Glutamatergic neuron (in vitro differentiated cells): ENCODE measurements at regions not wholly inside any gene's neighbourhood (a gene's known extent, or its start where the extent isn't known, plus 50 kb on each side); places are given as distances from the start of the nearest gene placed in this dataset.

Source experiments
- DNase-seq: peaks from one replicate; pipeline ENCODE4 v3.0.0; 2022
- H3K27ac Mint-ChIP-seq: one replicate; pipeline ENCODE4 v1.8.0; 2020; ENCODE audit warnings: mild to moderate bottlenecking, mixed read lengths, inconsistent platforms; ENCODE audit not compliant: unreplicated experiment
- H3K27me3 Mint-ChIP-seq: one replicate; pipeline ENCODE4 v1.8.0; 2020; ENCODE audit warnings: mild to moderate bottlenecking, moderate library complexity, mixed read lengths, inconsistent platforms; ENCODE audit not compliant: unreplicated experiment
- H3K36me3 Mint-ChIP-seq: one replicate; pipeline ENCODE4 v1.8.0; 2020; ENCODE audit warnings: mild to moderate bottlenecking, mixed read lengths, inconsistent platforms; ENCODE audit not compliant: unreplicated experiment
- H3K4me1 Mint-ChIP-seq: one replicate; pipeline ENCODE4 v1.8.0; 2020; ENCODE audit warnings: mild to moderate bottlenecking, low read depth, mixed read lengths, inconsistent platforms; ENCODE audit not compliant: unreplicated experiment
- H3K4me3 Mint-ChIP-seq: one replicate; pipeline ENCODE4 v1.8.0; 2020; ENCODE audit warnings: mild to moderate bottlenecking, mixed read lengths, inconsistent platforms; ENCODE audit not compliant: unreplicated experiment
- H3K9me3 Mint-ChIP-seq: one replicate; pipeline ENCODE4 v1.8.0; 2020; ENCODE audit warnings: mild to moderate bottlenecking, moderate library complexity, mixed read lengths, inconsistent platforms; ENCODE audit not compliant: unreplicated experiment
- CTCF ChIP-seq: fragments of 200-600 bp; sonication (generic); IDR thresholded peaks from one replicate; pipeline ENCODE4 v1.5.0; 2021; ENCODE audit not compliant: partially characterized antibody, unreplicated experiment

- TF ChIP-seq CTCF, result no peak
- no peak for DNase-seq
- H3K27me3 Mint-ChIP-seq, result peaks cover 2% of the 10 kb centered on the region
- H3K4me3 Mint-ChIP-seq, result no peak overlapping the region
- no peaks in the 10 kb centered on the region for H3K4me1 Mint-ChIP-seq
- H3K9me3 Mint-ChIP-seq, result peaks cover 2% of the 10 kb centered on the region
- H3K27ac Mint-ChIP-seq, result no peak overlapping the region
- no peaks in the 10 kb centered on the region for H3K36me3 Mint-ChIP-seq
Measured at GRCh38 chr5:135721548-135722090, 112.8 kb upstream of the SLC25A48 start.

GRCh38 chr5:135720191-135720590 is 114.3 kb upstream of the SLC25A48 start:
- Mint-ChIP-seq H3K9me3 (peaks cover 2% of the 10 kb centered on the region), H3K27ac (no peak overlapping the region), H3K36me3 (no peaks in the 10 kb centered on the region), H3K27me3 (peaks cover 2% of the 10 kb centered on the region), H3K4me3 (no peak overlapping the region), H3K4me1 (no peaks in the 10 kb centered on the region)
- no peak for TF ChIP-seq CTCF
- DNase-seq, result no peak

- TF ChIP-seq CTCF, result no peak
- H3K4me1 Mint-ChIP-seq, result no peaks in the 10 kb centered on the region
- no peak overlapping the region for H3K4me3 Mint-ChIP-seq
- H3K36me3 Mint-ChIP-seq, result no peaks in the 10 kb centered on the region
- H3K27ac Mint-ChIP-seq, result no peak overlapping the region
- peaks cover 2% of the 10 kb centered on the region for H3K27me3 Mint-ChIP-seq
- DNase-seq, result no peak
- peaks cover 2% of the 10 kb centered on the region for H3K9me3 Mint-ChIP-seq
Measured at GRCh38 chr5:135719428-135720063, 114.9 kb upstream of the SLC25A48 start.

- Mint-ChIP-seq H3K27ac (no peak overlapping the region), H3K4me1 (no peaks in the 10 kb centered on the region), H3K4me3 (no peak overlapping the region), H3K27me3 (peaks cover 2% of the 10 kb centered on the region), H3K9me3 (peaks cover 2% of the 10 kb centered on the region), H3K36me3 (no peaks in the 10 kb centered on the region)
- no peak for DNase-seq
- TF ChIP-seq CTCF, result no peak
Measured at GRCh38 chr5:135718651-135719050, 115.8 kb upstream of the SLC25A48 start.

GRCh38 chr5:135718151-135718550 is 116.3 kb upstream of the SLC25A48 start:
- H3K4me1 Mint-ChIP-seq, result no peaks in the 10 kb centered on the region
- TF ChIP-seq CTCF, result no peak
- H3K36me3 Mint-ChIP-seq, result no peaks in the 10 kb centered on the region
- H3K27me3 Mint-ChIP-seq, result peaks cover 2% of the 10 kb centered on the region
- no peak overlapping the region for H3K27ac Mint-ChIP-seq
- H3K4me3 Mint-ChIP-seq, result no peak overlapping the region
- DNase-seq, result no peak
- H3K9me3 Mint-ChIP-seq, result peaks cover 2% of the 10 kb centered on the region
